ENCODE measurements at regions not wholly inside any gene's neighbourhood (a gene's known extent, or its start where the extent isn't known, plus 50 kb on each side); places are given as distances from the start of the nearest gene placed in this dataset.

DNA sequence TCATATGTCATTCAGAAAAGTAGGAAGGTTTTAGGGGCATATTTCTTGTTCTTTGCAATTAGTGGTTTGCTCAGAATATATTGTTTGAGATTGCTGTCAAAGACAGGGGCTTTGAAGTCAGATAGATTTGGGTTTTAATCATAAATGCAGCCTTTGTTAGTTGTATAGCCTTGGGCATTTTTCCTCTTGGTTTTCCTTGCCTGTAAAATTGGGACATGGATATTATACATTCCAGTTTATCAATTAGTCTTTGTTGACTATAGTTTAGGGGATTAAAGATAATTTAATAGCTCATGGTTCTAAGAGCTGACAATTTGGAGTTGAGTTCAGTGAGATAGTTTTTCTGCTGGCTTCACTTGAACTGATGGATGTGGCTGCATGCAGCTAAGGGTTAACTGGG, 88.9 kb downstream of the DMAC1 start:
- no peaks in the 10 kb centered on the region for H3K4me1 ChIP-seq
- H3K9me3 ChIP-seq, result no peaks in the 10 kb centered on the region
- no peak overlapping the region for H3K4me3 ChIP-seq
- no peaks in the 10 kb centered on the region for H3K36me3 ChIP-seq
- no peak for TF ChIP-seq POLR2A (IDR thresholded peaks at IDR 0.05)
- TF ChIP-seq, protein P1, sequence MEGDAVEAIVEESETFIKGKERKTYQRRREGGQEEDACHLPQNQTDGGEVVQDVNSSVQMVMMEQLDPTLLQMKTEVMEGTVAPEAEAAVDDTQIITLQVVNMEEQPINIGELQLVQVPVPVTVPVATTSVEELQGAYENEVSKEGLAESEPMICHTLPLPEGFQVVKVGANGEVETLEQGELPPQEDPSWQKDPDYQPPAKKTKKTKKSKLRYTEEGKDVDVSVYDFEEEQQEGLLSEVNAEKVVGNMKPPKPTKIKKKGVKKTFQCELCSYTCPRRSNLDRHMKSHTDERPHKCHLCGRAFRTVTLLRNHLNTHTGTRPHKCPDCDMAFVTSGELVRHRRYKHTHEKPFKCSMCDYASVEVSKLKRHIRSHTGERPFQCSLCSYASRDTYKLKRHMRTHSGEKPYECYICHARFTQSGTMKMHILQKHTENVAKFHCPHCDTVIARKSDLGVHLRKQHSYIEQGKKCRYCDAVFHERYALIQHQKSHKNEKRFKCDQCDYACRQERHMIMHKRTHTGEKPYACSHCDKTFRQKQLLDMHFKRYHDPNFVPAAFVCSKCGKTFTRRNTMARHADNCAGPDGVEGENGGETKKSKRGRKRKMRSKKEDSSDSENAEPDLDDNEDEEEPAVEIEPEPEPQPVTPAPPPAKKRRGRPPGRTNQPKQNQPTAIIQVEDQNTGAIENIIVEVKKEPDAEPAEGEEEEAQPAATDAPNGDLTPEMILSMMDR (IDR thresholded peaks at IDR 0.05), result no peak
- no peak for TF ChIP-seq POLR2AphosphoS5 (IDR thresholded peaks at IDR 0.05)
- no peak for TF ChIP-seq EP300 (IDR thresholded peaks at IDR 0.05)
- no peaks in the 10 kb centered on the region for H3K27me3 ChIP-seq
- no peak for DNase-seq (ENCODE audit: low spot score in 2 of 2)
- no peak overlapping the region for H3K27ac ChIP-seq

DNA sequence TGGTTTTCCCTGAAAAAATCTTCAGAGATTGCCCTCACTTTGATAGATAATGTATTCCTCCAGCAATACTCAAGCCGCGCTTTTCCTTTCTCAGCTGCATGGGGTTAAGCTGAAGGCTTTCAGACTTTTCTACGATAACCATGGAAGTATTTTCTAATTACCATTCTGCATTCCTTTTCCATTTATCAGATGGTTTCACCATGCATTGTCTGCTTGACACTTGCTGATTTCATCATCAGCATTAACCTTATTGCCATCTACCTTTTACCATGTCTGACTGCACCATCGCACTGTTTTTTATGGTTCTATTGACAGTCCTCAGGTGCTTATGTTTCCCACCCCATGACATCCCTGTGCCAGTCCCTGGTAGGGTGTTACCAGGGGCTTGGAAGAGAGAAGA, 91.6 kb downstream of the DMAC1 start:
- TF ChIP-seq POLR2AphosphoS5 (IDR thresholded peaks at IDR 0.05), result no peak
- TF ChIP-seq EP300 (IDR thresholded peaks at IDR 0.05), result no peak
- no peak for TF ChIP-seq POLR2A (IDR thresholded peaks at IDR 0.05)
- TF ChIP-seq, protein P1 (IDR thresholded peaks at IDR 0.05), result no peak
- no peak overlapping the region for H3K4me3 ChIP-seq
- no peaks in the 10 kb centered on the region for H3K27me3 ChIP-seq
- H3K4me1 ChIP-seq, result no peaks in the 10 kb centered on the region
- no peak for DNase-seq (ENCODE audit: low spot score in 2 of 2)
- H3K36me3 ChIP-seq, result no peaks in the 10 kb centered on the region
- WGBS, result 79% methylated on average over 4 of the region's 4 CpGs
- no peaks in the 10 kb centered on the region for H3K9me3 ChIP-seq
- no peak overlapping the region for H3K27ac ChIP-seq

DNA sequence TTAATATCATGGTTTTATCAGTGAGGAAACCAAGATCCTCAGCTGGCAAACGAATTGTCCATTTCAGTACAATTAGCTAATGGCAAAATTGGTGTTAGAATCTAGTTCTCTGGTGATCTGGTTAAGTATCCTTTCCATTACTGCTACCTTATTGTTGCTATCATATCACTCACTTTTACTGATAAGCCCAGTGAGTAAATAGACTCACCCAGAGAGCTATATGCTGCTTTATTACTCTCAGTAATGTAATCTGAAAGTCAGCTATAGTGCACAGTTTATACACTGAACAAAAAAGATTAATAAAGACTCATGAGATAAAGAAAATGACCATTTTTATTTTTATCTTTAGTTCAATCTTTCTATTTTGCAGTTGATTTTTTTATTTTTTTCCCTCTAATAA, 95.0 kb downstream of the DMAC1 start:
- no peak overlapping the region for H3K4me3 ChIP-seq
- no peaks in the 10 kb centered on the region for H3K36me3 ChIP-seq
- no peak for DNase-seq (ENCODE audit: low spot score in 2 of 2)
- no peaks in the 10 kb centered on the region for H3K9me3 ChIP-seq
- H3K27me3 ChIP-seq, result no peaks in the 10 kb centered on the region
- WGBS, result 53% methylated on average over 1 of the region's 1 CpG
- TF ChIP-seq, protein P1 (IDR thresholded peaks at IDR 0.05), result no peak
- no peak for TF ChIP-seq POLR2AphosphoS5 (IDR thresholded peaks at IDR 0.05)
- TF ChIP-seq EP300 (IDR thresholded peaks at IDR 0.05), result no peak
- TF ChIP-seq POLR2A (IDR thresholded peaks at IDR 0.05), result no peak
- no peaks in the 10 kb centered on the region for H3K4me1 ChIP-seq
- H3K27ac ChIP-seq, result no peak overlapping the region

DNA sequence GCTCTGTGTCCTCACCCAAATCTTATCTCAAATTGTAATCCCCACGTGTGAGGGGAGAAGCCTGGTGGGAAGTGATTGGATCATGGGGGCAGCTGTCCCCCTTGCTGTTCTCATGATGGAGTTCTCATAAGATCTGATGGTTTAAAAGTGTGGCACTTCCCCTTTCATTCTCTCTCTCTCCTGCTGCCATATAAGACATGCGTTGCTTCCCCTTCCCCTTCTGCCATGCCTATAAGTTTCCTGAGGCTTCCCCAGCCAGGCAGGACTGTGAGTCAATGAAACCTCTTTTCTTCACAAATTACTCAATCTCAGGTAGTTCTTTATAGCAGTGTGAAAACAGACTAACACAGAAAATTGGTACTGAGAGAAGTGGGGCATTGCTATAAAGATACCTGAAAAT, 107.7 kb downstream of the DMAC1 start:
- no peaks in the 10 kb centered on the region for H3K4me1 ChIP-seq
- no peaks in the 10 kb centered on the region for H3K27me3 ChIP-seq
- WGBS, result 70% methylated on average over 2 of the region's 2 CpGs
- H3K9me3 ChIP-seq, result no peaks in the 10 kb centered on the region
- TF ChIP-seq EP300 (IDR thresholded peaks at IDR 0.05) (no peak), POLR2AphosphoS5 (IDR thresholded peaks at IDR 0.05) (no peak), POLR2A (IDR thresholded peaks at IDR 0.05) (no peak)
- TF ChIP-seq, protein P1 (IDR thresholded peaks at IDR 0.05), result no peak
- no peak overlapping the region for H3K4me3 ChIP-seq
- no peaks in the 10 kb centered on the region for H3K36me3 ChIP-seq
- DNase-seq (ENCODE audit: low spot score in 2 of 2), result no peak
- no peak overlapping the region for H3K27ac ChIP-seq

DNA sequence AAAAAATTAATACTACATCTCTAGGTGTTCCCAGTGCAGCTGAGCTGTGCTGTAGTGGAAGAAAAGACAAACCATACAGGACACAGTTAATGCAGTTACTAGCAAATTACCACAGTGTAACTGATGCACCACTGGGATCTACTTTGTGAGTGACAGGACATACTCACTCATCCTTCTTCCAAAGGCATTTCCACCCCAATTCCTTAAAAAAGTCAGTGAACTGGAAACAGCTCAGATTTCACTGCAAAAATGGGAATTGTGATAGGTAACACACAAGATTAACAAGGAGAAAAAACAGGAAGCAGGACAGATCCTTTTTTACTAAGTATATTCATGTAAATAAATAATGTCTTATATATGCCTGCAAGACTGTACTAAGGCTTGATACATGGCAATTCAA, 109.6 kb downstream of the DMAC1 start:
- H3K27ac ChIP-seq, result no peak overlapping the region
- no peaks in the 10 kb centered on the region for H3K36me3 ChIP-seq
- no peaks in the 10 kb centered on the region for H3K4me1 ChIP-seq
- no peak overlapping the region for H3K4me3 ChIP-seq
- no peak for TF ChIP-seq POLR2A (IDR thresholded peaks at IDR 0.05)
- no peak for TF ChIP-seq POLR2AphosphoS5 (IDR thresholded peaks at IDR 0.05)
- no peak for TF ChIP-seq EP300 (IDR thresholded peaks at IDR 0.05)
- TF ChIP-seq, protein P1 (IDR thresholded peaks at IDR 0.05), result no peak
- DNase-seq (ENCODE audit: low spot score in 2 of 2), result no peak
- H3K9me3 ChIP-seq, result no peaks in the 10 kb centered on the region
- no peaks in the 10 kb centered on the region for H3K27me3 ChIP-seq
